TTC549 (cell line): ENCODE measurements at regions not wholly inside any gene's neighbourhood (a gene's known extent, or its start where the extent isn't known, plus 50 kb on each side); places are given as distances from the start of the nearest gene placed in this dataset.

ENCODE experiments used
- FAIRE-seq: peaks from 2 replicates; lab custom pipeline; 2012; peaks lifted over from hg19 to GRCh38; lab: Jason Lieb, UNC

- FAIRE-seq, result no peak
These were observed 52.8 kb upstream of the VWDE start for GRCh38 chr7:12456506-12456905.

- peak; percentile 87 for FAIRE-seq
These were observed 55.0 kb upstream of the VWDE start for GRCh38 chr7:12458520-12459131.

GRCh38 chr7:12467837-12468236 lies 64.2 kb upstream of the VWDE start:
- no peak for FAIRE-seq

GRCh38 chr7:12469568-12469967 lies 65.9 kb upstream of the VWDE start:
- FAIRE-seq, result no peak

- FAIRE-seq, result no peak
These were observed 67.3 kb upstream of the VWDE start for GRCh38 chr7:12470930-12471329.

- FAIRE-seq, result no peak
These were observed 70.4 kb upstream of the VWDE start for GRCh38 chr7:12474035-12474434.

- FAIRE-seq, result no peak
These were observed 71.8 kb upstream of the VWDE start for GRCh38 chr7:12475362-12476063.

- no peak for FAIRE-seq
These were observed 74.0 kb upstream of the VWDE start for GRCh38 chr7:12477620-12478019.

- no peak for FAIRE-seq
These were observed 78.1 kb upstream of the VWDE start for GRCh38 chr7:12481722-12482121.

GRCh38 chr7:12485845-12486244 lies 82.2 kb upstream of the VWDE start:
- no peak for FAIRE-seq

- no peak for FAIRE-seq
These were observed 82.2 kb upstream of the SCIN start for GRCh38 chr7:12488341-12488740.

GRCh38 chr7:12490107-12490688 lies 80.3 kb upstream of the SCIN start:
- peak; percentile 71 for FAIRE-seq

- no peak for FAIRE-seq
These were observed 79.6 kb upstream of the SCIN start for GRCh38 chr7:12490940-12491339.

- FAIRE-seq, result no peak
These were observed 79.0 kb upstream of the SCIN start for GRCh38 chr7:12491526-12491925.

- no peak for FAIRE-seq
These were observed 77.1 kb upstream of the SCIN start for GRCh38 chr7:12493407-12493806.

- FAIRE-seq, result no peak
These were observed 76.4 kb upstream of the SCIN start for GRCh38 chr7:12493863-12494686.

GRCh38 chr7:12494687-12495024 lies 75.9 kb upstream of the SCIN start:
- no peak for FAIRE-seq

GRCh38 chr7:12496901-12497674 lies 73.4 kb upstream of the SCIN start:
- FAIRE-seq, result peak; percentile 86

GRCh38 chr7:12504149-12504548 lies 66.4 kb upstream of the SCIN start:
- no peak for FAIRE-seq

- FAIRE-seq, result no peak
These were observed 62.5 kb upstream of the SCIN start for GRCh38 chr7:12508005-12508404.

- FAIRE-seq, result no peak
These were observed 62.0 kb upstream of the SCIN start for GRCh38 chr7:12508554-12508953.

GRCh38 chr7:12517451-12517850 lies 53.1 kb upstream of the SCIN start:
- FAIRE-seq, result no peak
